Trophoblast cell (in vitro differentiated cells and primary cell): ENCODE measurements at regions not wholly inside any gene's neighbourhood (a gene's known extent, or its start where the extent isn't known, plus 50 kb on each side); places are given as distances from the start of the nearest gene placed in this dataset.
A peak's percentile ranks its signal among the peaks of the same experiment; 100 is the strongest.

Experiments
- DNase-seq, 2 donors: peaks; one replicate each; pipeline ENCODE4 v3.0.0-alpha.2; 2016
- H2AFZ ChIP-seq: 2 replicates; pipeline ENCODE4 v1.6.1; 2013; ENCODE audit warnings: low read length, moderate library complexity, mild to moderate bottlenecking; ENCODE audit not compliant: insufficient read depth, poor library complexity
- H2AK5ac ChIP-seq: 2 replicates; pipeline ENCODE4 v1.6.1; 2013; ENCODE audit warnings: mild to moderate bottlenecking, low read length
- H2BK120ac ChIP-seq: 2 replicates; pipeline ENCODE4 v1.6.1; 2013; ENCODE audit warnings: low read length, mild to moderate bottlenecking, moderate library complexity; ENCODE audit not compliant: insufficient read depth, poor library complexity
- H2BK12ac ChIP-seq: 2 replicates; pipeline ENCODE4 v1.6.1; 2013; ENCODE audit warnings: mild to moderate bottlenecking, low read length, moderate library complexity
- H2BK5ac ChIP-seq: 2 replicates; pipeline ENCODE4 v1.6.1; 2013; ENCODE audit warnings: low read length, low read depth, moderate library complexity, mild to moderate bottlenecking; ENCODE audit not compliant: poor library complexity
- H3K14ac ChIP-seq: 2 replicates; pipeline ENCODE4 v1.6.1; 2013; ENCODE audit warnings: mild to moderate bottlenecking, low read length
- H3K18ac ChIP-seq: 2 replicates; pipeline ENCODE4 v1.6.1; 2013; ENCODE audit warnings: mild to moderate bottlenecking, low read length
- H3K23ac ChIP-seq: 2 replicates; pipeline ENCODE4 v1.6.1; 2013; ENCODE audit warnings: low read length
- H3K27ac ChIP-seq: 2 replicates; pipeline ENCODE4 v1.5.1; 2013; ENCODE audit warnings: low read depth, mild to moderate bottlenecking, inconsistent platforms, low read length, moderate library complexity
- H3K27me3 ChIP-seq: 2 replicates; pipeline ENCODE4 v1.6.1; 2013; ENCODE audit warnings: inconsistent platforms, mild to moderate bottlenecking, low read length, moderate library complexity; ENCODE audit not compliant: insufficient read depth
- H3K36me3 ChIP-seq, 2 experiments: 1 replicate in 1 of 2; 2 replicates in 1 of 2; pipeline ENCODE4 v1.6.1; 2013; ENCODE audit warnings: low read length in 2 of 2, mild to moderate bottlenecking in 2 of 2, moderate library complexity in 1 of 2; ENCODE audit not compliant: insufficient read depth in 2 of 2, control insufficient read depth in 1 of 2
- H3K4ac ChIP-seq: 2 replicates; pipeline ENCODE4 v1.6.1; 2013; ENCODE audit warnings: low read depth, mild to moderate bottlenecking, low read length, moderate library complexity
- H3K4me1 ChIP-seq, 2 experiments: 1 replicate in 1 of 2; 2 replicates in 1 of 2; pipeline ENCODE4 v1.6.1; 2013; ENCODE audit warnings: low read length in 2 of 2, mild to moderate bottlenecking in 2 of 2, moderate library complexity in 1 of 2; ENCODE audit not compliant: insufficient read depth in 2 of 2, control insufficient read depth in 1 of 2
- H3K4me2 ChIP-seq: 2 replicates; pipeline ENCODE4 v1.6.1; 2013; ENCODE audit warnings: inconsistent platforms, mild to moderate bottlenecking, low read length, moderate library complexity
- H3K4me3 ChIP-seq: 2 replicates; pipeline ENCODE4 v1.5.1; 2013; ENCODE audit warnings: mild to moderate bottlenecking, low read depth, low read length, inconsistent platforms
- H3K79me1 ChIP-seq: one replicate; pipeline ENCODE4 v1.6.1; 2013; ENCODE audit warnings: low read length
- H3K79me2 ChIP-seq: 2 replicates; pipeline ENCODE4 v1.6.1; 2013; ENCODE audit warnings: low read length, mild to moderate bottlenecking; ENCODE audit not compliant: control insufficient read depth, insufficient read depth, poor library complexity
- H3K9ac ChIP-seq: 2 replicates; pipeline ENCODE4 v1.6.1; 2013; ENCODE audit warnings: mild to moderate bottlenecking, low read length
- H3K9me3 ChIP-seq: 2 replicates; pipeline ENCODE4 v1.6.1; 2013; ENCODE audit warnings: low read depth, mild to moderate bottlenecking, control low read depth, inconsistent platforms, low read length; ENCODE audit not compliant: insufficient read depth
- H4K12ac ChIP-seq: 2 replicates; pipeline ENCODE4 v1.6.1; 2013; ENCODE audit warnings: low read depth, mild to moderate bottlenecking, low read length, moderate library complexity
- H4K8ac ChIP-seq: 2 replicates; pipeline ENCODE4 v1.6.1; 2013; ENCODE audit warnings: low read depth, mild to moderate bottlenecking, low read length, moderate library complexity
- H4K91ac ChIP-seq: one replicate; pipeline ENCODE4 v1.6.1; 2013; ENCODE audit warnings: low read depth, mild to moderate bottlenecking, low read length, moderate library complexity
- WGBS: extraction: QIAGEN DNeasy Blood & Tissue Kit; methylation state at CpG from one replicate; pipeline ENCODE4 v1.1.7; 2013; ENCODE audit warnings: missing lambda C conversion rate; ENCODE audit not compliant: insufficient read length, insufficient coverage; ENCODE audit errors: extremely low coverage; 5-methylcytosine and 5-hydroxymethylcytosine counted together

GRCh38 chr2:198652461-198652860 lies 805.3 kb downstream of the SATB2 start:
- DNase-seq = no peak
- Histone ChIP-seq H3K4me1 (no peaks in the 10 kb centered on the region), H3K9ac (no peak overlapping the region), H3K27ac (no peak overlapping the region), H3K4ac (no peak overlapping the region), H2AK5ac (no peak overlapping the region), H3K27me3 (no peaks in the 10 kb centered on the region), H3K4me3 (no peak overlapping the region), H3K23ac (no peak overlapping the region), H4K12ac (no peak overlapping the region), H4K8ac (no peak overlapping the region), H2BK12ac (no peak overlapping the region), H2BK5ac (no peak overlapping the region), H3K14ac (no peak overlapping the region), H3K79me1 (no peaks in the 10 kb centered on the region), H3K9me3 (no peaks in the 10 kb centered on the region), H3K79me2 (no peaks in the 10 kb centered on the region), H2BK120ac (no peak overlapping the region), H3K36me3 (no peaks in the 10 kb centered on the region), H3K18ac (no peak overlapping the region), H3K4me2 (no peak overlapping the region), H2AFZ (no peak overlapping the region), H4K91ac (no peak overlapping the region)
- no CpG with 5 or more reads among the region's 1 CpG for WGBS

GRCh38 chr2:198645816-198646215 lies 811.9 kb downstream of the SATB2 start:
- no peaks in the 10 kb centered on the region for H3K79me2 ChIP-seq
- H4K91ac ChIP-seq = no peak overlapping the region
- H4K8ac ChIP-seq = no peak overlapping the region
- no peak overlapping the region for H2BK5ac ChIP-seq
- H4K12ac ChIP-seq = no peak overlapping the region
- no peaks in the 10 kb centered on the region for H3K27me3 ChIP-seq
- no peaks in the 10 kb centered on the region for H3K9me3 ChIP-seq
- H3K4me1 ChIP-seq = no peaks in the 10 kb centered on the region
- no CpG with 5 or more reads among the region's 4 CpGs for WGBS
- no peak overlapping the region for H3K9ac ChIP-seq
- no peak for DNase-seq
- H2AFZ ChIP-seq = no peak overlapping the region
- no peak overlapping the region for H3K4me3 ChIP-seq
- H2BK12ac ChIP-seq = no peak overlapping the region
- no peak overlapping the region for H3K27ac ChIP-seq
- H3K4ac ChIP-seq = no peak overlapping the region
- no peak overlapping the region for H2BK120ac ChIP-seq
- H2AK5ac ChIP-seq = no peak overlapping the region
- no peak overlapping the region for H3K4me2 ChIP-seq
- no peak overlapping the region for H3K18ac ChIP-seq
- no peaks in the 10 kb centered on the region for H3K36me3 ChIP-seq
- no peak overlapping the region for H3K23ac ChIP-seq
- H3K79me1 ChIP-seq = no peaks in the 10 kb centered on the region
- H3K14ac ChIP-seq = no peak overlapping the region

- H3K23ac ChIP-seq = no peak overlapping the region
- no peak overlapping the region for H3K9ac ChIP-seq
- H3K4ac ChIP-seq = no peak overlapping the region
- no peaks in the 10 kb centered on the region for H3K4me1 ChIP-seq
- no peaks in the 10 kb centered on the region for H3K79me1 ChIP-seq
- no peaks in the 10 kb centered on the region for H3K79me2 ChIP-seq
- no peak overlapping the region for H2BK5ac ChIP-seq
- no peak overlapping the region for H3K4me3 ChIP-seq
- H3K4me2 ChIP-seq = no peak overlapping the region
- H3K14ac ChIP-seq = no peak overlapping the region
- H3K18ac ChIP-seq = no peak overlapping the region
- no peak overlapping the region for H4K12ac ChIP-seq
- H2BK120ac ChIP-seq = no peak overlapping the region
- peak in 1 of 2 donors; percentile 45 for DNase-seq
- no peaks in the 10 kb centered on the region for H3K9me3 ChIP-seq
- H2AK5ac ChIP-seq = no peak overlapping the region
- no peaks in the 10 kb centered on the region for H3K27me3 ChIP-seq
- no peak overlapping the region for H3K27ac ChIP-seq
- H4K8ac ChIP-seq = no peak overlapping the region
- H2AFZ ChIP-seq = no peak overlapping the region
- WGBS = no CpG with 5 or more reads among the region's 3 CpGs
- H3K36me3 ChIP-seq = no peaks in the 10 kb centered on the region
- H2BK12ac ChIP-seq = no peak overlapping the region
- H4K91ac ChIP-seq = no peak overlapping the region
Measured at GRCh38 chr2:198641161-198641560, 816.6 kb downstream of the SATB2 start.

- Histone ChIP-seq H2AK5ac (no peak overlapping the region), H3K14ac (no peak overlapping the region), H3K4me2 (no peak overlapping the region), H3K9me3 (no peaks in the 10 kb centered on the region), H3K79me1 (no peaks in the 10 kb centered on the region), H3K9ac (no peak overlapping the region), H3K23ac (no peak overlapping the region), H3K18ac (no peak overlapping the region), H3K4me1 (no peaks in the 10 kb centered on the region), H4K91ac (no peak overlapping the region), H2AFZ (no peak overlapping the region), H3K4me3 (no peak overlapping the region), H2BK120ac (no peak overlapping the region), H3K79me2 (no peaks in the 10 kb centered on the region), H2BK5ac (no peak overlapping the region), H2BK12ac (no peak overlapping the region), H4K12ac (no peak overlapping the region), H3K4ac (no peak overlapping the region), H3K27ac (no peak overlapping the region), H3K36me3 (no peaks in the 10 kb centered on the region), H3K27me3 (no peaks in the 10 kb centered on the region), H4K8ac (no peak overlapping the region)
- WGBS = no CpG with 5 or more reads among the region's 2 CpGs
- DNase-seq = no peak
Measured at GRCh38 chr2:198640463-198640862, 817.3 kb downstream of the SATB2 start.
